SK-N-MC (cell line): ENCODE measurements at regions not wholly inside any gene's neighbourhood (a gene's known extent, or its start where the extent isn't known, plus 50 kb on each side); places are given as distances from the start of the nearest gene placed in this dataset.

ENCODE experiments used
- EZH2 ChIP-seq: fragments of 200-600 bp; sonication (generic); IDR thresholded peaks from one replicate; pipeline ENCODE4 v1.6.1; 2017; ENCODE audit warnings: antibody characterized with exemption
- POLR2AphosphoS5 ChIP-seq: IDR thresholded peaks from 2 replicates; pipeline ENCODE4 v1.6.1; 2012; ENCODE audit warnings: mild to moderate bottlenecking, low read depth, low read length, borderline replicate concordance

GRCh38 chr13:50594276-50595051 lies 249.0 kb downstream of the DLEU7 start:
- TF ChIP-seq EZH2, result no peak
- TF ChIP-seq POLR2AphosphoS5, result no peak
